ENCODE measurements at regions not wholly inside any gene's neighbourhood (a gene's known extent, or its start where the extent isn't known, plus 50 kb on each side); places are given as distances from the start of the nearest gene placed in this dataset.

DNA sequence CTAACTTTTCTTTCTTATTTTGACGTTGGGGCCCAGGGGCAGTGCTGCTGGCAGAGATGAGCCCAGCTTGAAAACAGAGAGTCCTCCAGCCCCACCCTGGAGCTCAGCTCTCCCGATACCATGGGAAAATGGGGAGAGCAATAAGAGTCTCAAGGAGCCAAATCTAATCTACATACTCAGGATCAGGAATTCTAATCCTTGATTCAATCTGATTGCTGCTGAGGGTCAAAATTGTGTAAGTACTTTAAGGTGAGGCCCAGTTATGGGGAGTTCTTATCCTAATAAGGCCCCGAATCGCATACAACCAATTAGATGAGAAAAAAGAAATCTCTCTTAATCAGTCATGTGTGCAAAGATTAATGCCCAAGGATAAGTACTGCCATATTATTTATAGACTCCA, 202.9 kb downstream of the FAM76B start:
- ATAC-seq, result no peak
- no peak for DNase-seq (ENCODE audit: low spot score)

DNA sequence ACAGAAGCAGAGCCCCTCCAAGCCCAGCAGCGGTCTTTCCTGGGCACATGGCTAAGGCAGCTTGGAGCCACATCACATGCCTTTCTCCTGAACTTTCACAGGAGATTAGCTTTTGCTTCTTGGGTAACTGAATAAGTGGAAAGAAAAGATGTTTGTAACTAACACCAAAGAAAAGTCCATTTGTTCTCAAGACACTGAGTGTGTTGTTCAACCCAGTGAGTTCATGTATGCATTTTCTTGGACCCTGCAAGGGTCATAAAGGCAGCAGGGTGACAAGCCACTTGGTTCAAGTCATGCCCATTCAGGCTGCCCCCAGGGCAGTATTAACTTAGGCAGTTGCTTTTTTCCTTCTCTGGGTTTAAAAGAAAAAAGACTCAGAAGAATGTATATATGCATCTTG, 203.4 kb downstream of the FAM76B start:
- ATAC-seq (no peak), DNase-seq (ENCODE audit: low spot score) (no peak)

GRCh38 chr11:95585752-95586077, 203.9 kb downstream of the FAM76B start:
- ATAC-seq, result no peak
- no peak for DNase-seq (ENCODE audit: low spot score)

- no peak for DNase-seq (ENCODE audit: low spot score)
- ATAC-seq, result no peak
Observed at GRCh38 chr11:95585069-95585751, 204.4 kb downstream of the FAM76B start.

GRCh38 chr11:95584589-95584988, 205.0 kb downstream of the FAM76B start:
- ATAC-seq, result no peak

GRCh38 chr11:95584180-95584579, 205.4 kb downstream of the FAM76B start:
- DNase-seq (ENCODE audit: low spot score) (no peak), ATAC-seq (no peak)

More at GRCh38 chr11:95584589-95584988, 205.0 kb downstream of the FAM76B start:
- DNase-seq (ENCODE audit: low spot score), result no peak

DNA sequence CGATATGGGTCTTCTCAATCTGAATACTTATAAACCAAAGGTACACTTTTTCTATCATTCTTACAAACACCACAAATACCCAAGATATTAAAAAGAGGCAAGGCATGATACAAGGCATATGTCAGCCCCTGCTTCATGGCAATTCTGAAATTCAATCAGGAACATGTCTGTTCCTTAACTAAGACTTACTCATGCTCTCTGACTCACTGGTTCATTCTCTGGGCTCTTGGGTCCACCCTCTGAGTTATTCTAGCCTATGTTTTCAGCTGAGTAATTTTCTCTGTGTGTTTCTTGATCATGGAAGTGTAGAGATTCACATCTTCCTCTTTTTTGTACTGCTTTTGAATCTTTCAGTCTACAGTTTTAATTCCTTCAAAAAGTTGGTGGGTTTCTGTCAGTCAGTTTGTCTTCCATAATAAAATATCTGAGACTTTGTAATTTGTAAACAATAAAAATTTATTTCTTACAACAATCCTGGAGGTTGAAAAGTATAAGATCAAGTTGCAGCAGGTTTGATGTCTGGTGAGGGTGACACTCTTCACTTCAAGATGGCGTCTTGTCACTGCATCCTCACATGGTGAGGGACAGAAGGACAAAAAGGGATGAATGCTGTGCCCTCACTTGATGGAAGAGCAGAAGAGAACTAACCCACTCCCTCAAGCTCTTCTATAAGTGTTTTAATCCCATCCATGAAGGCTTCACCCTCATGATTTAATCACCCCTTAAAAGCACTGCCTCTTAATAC, 211.7 kb downstream of the FAM76B start:
- no peak for DNase-seq (ENCODE audit: low spot score)
- no peak for ATAC-seq

DNA sequence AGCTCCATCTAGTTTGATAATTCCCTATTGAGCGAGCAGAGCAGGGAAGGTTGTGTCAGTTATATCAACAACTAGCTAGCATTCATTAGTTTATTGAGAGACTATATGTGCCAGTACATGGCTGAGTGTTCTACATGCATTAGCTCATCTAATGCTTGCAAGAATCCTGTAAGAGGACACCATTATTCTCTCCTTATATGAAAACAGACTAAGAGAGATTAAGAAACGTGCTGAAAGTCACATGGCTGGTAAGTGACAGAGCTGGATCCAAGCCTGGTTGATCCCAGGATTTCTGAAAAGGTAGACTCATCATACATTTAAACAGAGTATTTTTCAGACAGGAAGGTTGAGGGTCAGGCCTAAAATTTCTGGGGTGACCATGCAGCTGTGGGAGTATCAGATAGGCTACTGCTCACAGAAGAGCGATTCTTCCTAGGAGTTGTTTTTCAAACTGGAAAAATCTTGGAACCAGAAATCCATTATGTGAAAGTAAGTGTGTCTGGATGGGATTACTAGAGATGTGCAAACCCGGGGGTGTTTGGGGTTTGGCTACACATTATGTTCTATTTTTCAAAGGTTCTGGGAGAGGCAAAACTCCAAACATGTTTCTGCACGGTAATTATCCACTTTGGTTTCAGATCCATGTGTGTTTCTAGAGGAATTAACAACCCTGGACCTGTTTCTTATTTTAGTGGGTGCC, 213.3 kb downstream of the FAM76B start:
- ATAC-seq (no peak), DNase-seq (ENCODE audit: low spot score) (no peak)

DNA sequence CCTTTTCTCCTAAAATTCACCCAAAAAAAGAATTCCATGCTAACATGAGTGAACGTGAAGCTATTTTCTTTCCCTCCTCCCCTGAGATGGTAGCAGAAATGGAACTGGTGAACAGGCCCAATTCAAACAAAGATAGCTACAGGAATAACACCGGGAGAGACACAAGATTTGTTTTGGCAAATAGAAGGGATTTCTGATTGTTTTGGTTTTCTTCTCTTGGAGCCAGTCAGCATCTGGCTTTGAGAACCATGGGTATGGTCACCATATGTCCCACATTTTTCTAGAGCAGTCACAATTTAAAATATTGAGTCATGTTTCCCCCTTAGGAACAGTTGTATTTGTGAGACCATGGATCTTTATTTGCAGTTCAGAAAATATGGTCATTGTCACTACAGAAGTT, 214.1 kb downstream of the FAM76B start:
- ATAC-seq, result peak; percentile 54
- DNase-seq (ENCODE audit: low spot score), result no peak

DNA sequence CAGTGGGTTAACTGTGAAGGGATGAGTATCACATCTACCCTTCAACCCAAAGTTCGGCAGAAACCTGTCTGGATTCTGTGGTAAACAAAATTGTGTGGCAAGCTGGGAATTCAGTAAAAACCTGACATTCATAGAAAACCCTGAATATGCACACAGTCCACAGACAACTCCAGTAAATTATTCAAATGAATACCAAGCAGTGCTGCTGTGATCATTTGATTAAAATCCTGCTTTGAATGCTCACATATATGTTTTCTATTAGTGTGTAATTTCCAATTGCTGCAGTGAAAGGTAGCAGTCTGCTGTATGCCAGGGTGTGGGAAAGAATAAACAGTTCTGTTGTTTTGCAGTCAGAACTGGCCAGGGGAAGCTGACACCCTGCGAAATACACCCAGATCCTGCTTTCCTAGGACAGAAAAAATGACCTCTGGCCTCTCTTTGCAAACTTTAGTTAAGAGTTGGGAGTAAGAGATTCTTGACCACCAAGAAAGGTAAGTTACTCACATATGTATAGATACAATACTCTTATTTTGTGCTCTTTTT, 217.8 kb downstream of the FAM76B start:
- DNase-seq (ENCODE audit: low spot score) (no peak), ATAC-seq (peak; percentile 82)

DNA sequence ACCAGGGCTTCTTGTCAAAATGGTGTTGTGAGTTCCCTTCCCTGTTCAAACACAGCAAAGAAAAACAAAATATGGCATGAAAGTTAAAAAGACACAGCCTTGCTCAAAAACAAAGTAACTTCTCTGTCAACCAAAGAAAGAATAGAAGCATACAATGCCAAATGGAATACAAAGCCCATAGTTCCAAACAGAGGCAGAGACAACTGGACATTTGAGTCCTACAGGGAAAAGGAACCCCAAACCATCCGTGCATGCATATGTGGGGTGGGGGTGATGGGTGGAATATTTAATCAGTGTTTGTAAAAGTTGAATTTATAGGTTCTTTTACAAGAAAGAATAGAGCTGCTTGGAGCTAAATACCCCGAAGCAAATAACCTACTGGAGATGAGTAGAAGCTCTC, 218.7 kb downstream of the FAM76B start:
- ATAC-seq (no peak), DNase-seq (ENCODE audit: low spot score) (no peak)

- DNase-seq (ENCODE audit: low spot score) (no peak), ATAC-seq (no peak)
Observed at GRCh38 chr11:95569207-95569606, 220.4 kb downstream of the FAM76B start.

GRCh38 chr11:95568281-95568680, 221.3 kb downstream of the FAM76B start:
- ATAC-seq, result no peak
- DNase-seq (ENCODE audit: low spot score), result no peak

DNA sequence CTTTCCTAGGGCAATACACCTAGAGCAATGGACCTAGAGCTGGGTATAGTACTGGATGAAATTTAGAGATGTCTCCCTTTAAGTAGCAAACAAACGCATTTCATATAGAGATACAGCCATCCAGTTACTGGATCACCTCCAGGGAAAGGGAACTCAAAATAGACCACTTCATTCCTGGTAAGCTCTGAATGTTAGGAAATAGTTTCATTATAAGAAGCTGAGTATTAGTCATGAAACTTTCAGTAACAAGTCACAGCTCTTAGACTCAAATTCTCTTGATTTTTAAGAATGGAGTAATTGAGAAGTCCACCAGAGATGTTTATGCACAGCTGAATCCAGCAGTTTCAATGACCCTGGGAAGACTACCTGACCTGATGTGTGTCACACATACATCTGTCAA, 221.9 kb downstream of the FAM76B start:
- no peak for DNase-seq (ENCODE audit: low spot score)
- no peak for ATAC-seq

GRCh38 chr11:95566211-95566610, 223.4 kb downstream of the FAM76B start:
- ATAC-seq, result no peak

DNA sequence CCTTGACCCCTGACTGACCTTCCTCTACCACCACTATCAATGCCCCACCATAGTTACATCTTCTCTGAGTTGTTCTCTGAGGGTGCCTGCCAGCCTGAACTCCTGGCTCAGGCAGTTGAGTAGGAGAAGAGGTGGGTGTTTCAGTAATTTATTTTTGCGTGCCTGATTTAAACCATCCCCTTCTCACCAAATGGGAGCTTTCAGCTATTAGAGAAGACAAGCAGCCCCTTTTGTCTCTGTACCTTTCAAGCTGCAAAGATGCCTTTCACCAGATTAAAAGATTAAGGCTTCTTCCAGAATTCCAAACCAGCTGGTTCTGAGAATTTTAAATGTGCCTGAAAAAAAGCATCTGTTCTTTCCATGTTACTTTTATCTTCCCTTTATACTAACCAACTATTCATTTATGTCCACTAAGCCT, 223.8 kb downstream of the FAM76B start:
- DNase-seq (ENCODE audit: low spot score) (no peak), ATAC-seq (no peak)

More at GRCh38 chr11:95566211-95566610, 223.4 kb downstream of the FAM76B start:
- DNase-seq (ENCODE audit: low spot score), result no peak

DNA sequence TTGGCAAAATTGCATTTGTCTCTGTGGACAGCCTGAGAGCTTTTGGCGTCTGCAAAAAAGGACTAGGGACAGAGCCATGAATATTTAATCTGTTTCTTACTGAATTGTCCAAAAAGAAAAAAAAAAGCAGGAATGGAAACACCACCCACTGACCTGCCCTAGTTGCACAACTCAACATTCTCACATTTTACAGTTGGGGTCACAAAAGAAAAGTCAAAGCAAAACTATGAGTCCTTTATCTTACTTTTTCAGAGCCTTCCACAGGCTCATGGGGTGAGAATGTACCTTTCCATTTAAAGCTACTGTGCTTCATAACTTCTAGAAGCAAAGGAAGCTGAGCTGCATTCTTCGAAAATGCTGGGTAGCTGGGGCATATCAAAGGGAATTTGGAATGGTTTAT, 225.7 kb downstream of the FAM76B start:
- DNase-seq (ENCODE audit: low spot score), result no peak
- ATAC-seq, result no peak

DNA sequence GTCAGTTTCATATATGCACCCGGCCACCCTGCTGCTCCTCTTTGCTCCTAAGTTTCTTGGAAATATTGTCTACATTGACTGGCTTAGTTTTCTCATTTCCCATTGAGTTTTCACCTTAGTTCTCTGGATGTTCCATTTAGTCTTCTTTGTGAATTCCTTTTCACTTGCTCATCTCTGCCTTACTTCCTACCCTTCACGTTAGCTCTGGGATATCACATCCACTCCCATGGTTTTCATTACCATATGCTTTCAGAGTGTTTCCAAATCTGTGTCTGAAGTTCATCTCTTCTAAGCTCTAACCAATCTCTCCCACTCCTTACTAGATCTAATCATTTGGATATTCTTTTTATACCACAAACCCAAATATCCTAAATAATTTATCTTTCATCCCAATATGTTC, 226.4 kb downstream of the FAM76B start:
- ATAC-seq (no peak), DNase-seq (ENCODE audit: low spot score) (no peak)

GRCh38 chr11:95562196-95562921, 227.2 kb downstream of the FAM76B start:
- ATAC-seq (no peak), DNase-seq (ENCODE audit: low spot score) (no peak)

DNA sequence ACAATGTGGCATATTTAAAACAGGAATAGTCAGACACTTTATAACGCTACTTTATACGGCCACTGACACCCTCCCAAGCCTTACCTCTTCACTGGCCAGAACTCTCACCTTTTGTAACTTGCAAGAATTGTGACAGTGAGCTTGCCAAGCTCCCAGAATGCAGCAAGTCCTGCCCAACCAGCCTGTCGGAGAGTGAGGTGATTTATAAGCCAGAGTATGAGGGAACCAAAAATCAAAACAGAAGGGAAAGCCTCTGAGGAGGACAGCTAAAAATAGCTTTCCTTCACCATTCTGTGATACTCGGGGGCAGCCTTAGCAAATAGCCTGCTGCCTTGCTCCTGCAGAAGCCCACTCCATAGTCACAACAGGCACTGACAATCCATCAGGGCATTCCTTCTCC, 229.7 kb downstream of the FAM76B start:
- ATAC-seq (no peak), DNase-seq (ENCODE audit: low spot score) (no peak)

DNA sequence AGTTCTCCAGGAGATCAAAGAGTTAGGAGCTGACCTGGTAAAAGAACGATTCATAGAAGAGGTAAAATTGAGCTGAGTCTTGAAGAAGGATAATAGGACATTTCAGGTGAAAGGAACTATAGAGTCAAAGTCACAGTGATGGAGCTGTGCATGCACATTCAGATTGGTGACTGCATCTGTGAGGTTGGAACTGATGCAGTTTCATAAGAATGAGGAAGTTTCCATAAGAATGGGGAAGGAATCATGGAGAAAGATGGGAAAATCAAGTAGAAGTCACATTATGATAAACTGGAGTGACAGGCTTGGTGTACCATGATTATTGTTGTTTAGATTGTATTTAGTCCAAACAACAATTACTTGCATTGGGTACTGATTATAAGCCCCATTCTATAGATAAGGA, 232.2 kb downstream of the FAM76B start:
- ATAC-seq (no peak), DNase-seq (ENCODE audit: low spot score) (no peak)

Data from left lobe of liver (tissue), 2 donors.